ENCODE measurements at regions not wholly inside any gene's neighbourhood (a gene's known extent, or its start where the extent isn't known, plus 50 kb on each side); places are given as distances from the start of the nearest gene placed in this dataset.

- H3K4me3 ChIP-seq (ENCODE audit: low read depth, low read length) = no peak overlapping the region
- no peak for DNase-seq (ENCODE audit: low read depth)
- TF ChIP-seq, protein P1, sequence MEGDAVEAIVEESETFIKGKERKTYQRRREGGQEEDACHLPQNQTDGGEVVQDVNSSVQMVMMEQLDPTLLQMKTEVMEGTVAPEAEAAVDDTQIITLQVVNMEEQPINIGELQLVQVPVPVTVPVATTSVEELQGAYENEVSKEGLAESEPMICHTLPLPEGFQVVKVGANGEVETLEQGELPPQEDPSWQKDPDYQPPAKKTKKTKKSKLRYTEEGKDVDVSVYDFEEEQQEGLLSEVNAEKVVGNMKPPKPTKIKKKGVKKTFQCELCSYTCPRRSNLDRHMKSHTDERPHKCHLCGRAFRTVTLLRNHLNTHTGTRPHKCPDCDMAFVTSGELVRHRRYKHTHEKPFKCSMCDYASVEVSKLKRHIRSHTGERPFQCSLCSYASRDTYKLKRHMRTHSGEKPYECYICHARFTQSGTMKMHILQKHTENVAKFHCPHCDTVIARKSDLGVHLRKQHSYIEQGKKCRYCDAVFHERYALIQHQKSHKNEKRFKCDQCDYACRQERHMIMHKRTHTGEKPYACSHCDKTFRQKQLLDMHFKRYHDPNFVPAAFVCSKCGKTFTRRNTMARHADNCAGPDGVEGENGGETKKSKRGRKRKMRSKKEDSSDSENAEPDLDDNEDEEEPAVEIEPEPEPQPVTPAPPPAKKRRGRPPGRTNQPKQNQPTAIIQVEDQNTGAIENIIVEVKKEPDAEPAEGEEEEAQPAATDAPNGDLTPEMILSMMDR (IDR thresholded peaks at IDR 0.05; ENCODE audit: insufficient read depth, low read depth, low read length) = no peak
Observed at GRCh38 chr14:38838979-38839323, 264.1 kb downstream of the SEC23A start.

DNA sequence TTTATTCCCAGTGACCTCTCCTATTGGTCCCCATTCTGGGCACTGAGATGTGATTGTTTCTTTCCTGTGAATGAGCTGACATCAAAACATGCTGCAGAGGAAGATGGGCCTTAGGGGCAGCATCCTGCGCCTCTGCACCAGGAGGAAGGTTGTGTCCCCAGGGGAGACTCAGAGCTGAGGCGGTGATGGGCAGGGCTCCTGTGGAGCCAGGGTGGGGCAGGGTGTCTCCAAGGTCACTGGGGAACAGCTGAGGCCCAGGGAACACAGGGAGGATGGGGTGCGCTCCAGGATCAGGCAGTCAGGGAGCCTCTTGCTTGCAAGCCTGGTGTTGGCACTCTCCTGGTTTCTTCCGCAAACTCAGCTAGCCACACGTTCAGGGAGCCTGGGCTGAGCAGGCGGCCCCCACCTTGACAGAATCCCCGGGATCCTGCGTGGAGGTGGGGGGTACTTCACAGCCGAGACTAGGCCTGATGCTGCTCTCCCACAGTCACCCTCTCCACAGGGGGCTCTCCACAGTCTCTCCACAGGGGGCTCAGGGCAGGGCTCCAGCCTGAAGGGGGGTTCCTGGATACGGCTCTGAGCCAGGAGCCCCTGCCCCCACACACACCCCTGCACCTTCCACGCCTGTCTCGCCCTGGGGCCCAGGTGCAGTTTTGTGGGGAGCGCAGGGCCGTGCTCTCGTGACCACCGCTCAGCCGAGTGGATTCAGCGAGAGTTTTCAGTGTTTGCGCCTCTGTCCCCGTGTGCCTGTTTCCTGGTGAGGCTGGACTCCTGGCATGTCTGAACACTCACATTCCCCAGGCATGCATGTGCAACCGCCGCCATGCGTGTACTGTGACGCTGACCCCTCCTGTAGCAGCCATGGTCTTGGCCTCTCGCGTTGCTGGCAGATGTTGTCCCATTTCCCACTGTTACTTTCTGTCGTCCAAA, 264.7 kb downstream of the SEC23A start:
- no peak for DNase-seq (ENCODE audit: low read depth)
- TF ChIP-seq, protein P1 (IDR thresholded peaks at IDR 0.05; ENCODE audit: insufficient read depth, low read depth, low read length) = no peak
- no peak overlapping the region for H3K4me3 ChIP-seq (ENCODE audit: low read depth, low read length)

DNA sequence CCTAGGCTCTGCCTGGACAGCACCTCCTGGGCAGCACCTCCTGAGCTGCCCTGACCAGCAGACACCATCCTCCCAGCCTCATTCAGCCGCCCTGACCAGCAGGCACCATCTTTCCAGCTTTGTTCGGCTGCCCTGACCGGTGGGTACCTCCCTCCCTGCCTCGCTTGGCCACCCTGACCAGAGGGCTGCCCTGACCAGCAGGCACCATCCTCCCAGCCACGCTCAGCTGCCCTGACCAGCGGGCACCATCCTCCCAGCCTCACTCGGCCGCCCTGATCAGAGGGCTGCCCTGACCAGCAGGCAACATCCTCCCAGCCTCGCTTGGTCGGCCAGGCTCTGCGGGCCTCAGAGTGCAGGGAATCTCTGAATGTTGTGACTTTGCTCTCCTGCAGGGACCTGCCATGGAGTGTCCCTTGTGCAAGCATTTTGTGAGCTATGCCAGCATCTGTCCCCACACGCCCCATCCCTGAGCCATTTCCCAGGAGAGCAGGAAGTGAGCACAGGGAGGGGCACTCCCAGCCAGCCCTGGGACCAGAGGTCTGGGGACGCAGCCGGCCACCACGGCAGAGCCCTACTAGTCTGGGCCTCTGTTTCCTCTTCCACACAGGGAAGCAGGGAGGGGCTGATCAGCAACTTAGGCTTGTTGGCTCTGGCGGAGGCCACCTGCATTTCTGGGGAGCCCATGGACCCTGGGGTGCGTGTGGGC, 265.5 kb downstream of the SEC23A start:
- TF ChIP-seq, protein P1 (IDR thresholded peaks at IDR 0.05; ENCODE audit: insufficient read depth, low read depth, low read length) = no peak

DNA sequence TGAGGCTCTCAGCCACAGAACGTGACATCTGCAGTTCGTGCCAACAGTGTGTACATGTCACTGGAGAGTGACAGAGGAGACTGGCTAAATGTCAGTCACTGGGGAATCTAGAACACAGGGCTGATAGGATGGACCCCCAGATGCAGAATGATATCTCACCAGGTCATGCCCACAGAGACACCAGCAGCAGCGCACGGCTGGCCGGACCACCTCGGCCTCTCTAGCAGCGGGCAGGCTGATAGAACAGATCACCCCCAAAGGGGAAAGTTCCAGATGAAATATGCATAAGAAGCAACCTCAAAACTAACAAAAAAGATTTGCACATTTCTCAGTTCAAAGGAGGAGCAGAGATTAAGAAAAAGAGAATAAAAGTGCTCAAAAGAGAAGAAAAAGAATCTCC, 266.5 kb downstream of the SEC23A start:
- DNase-seq (ENCODE audit: low read depth) = no peak
- TF ChIP-seq, protein P1 (IDR thresholded peaks at IDR 0.05; ENCODE audit: insufficient read depth, low read depth, low read length) = no peak
- H3K4me3 ChIP-seq (ENCODE audit: low read depth, low read length) = no peak overlapping the region

More for the DNA sequence above, 265.5 kb downstream of the SEC23A start:
- H3K4me3 ChIP-seq (ENCODE audit: low read depth, low read length) = no peak overlapping the region
- DNase-seq (ENCODE audit: low read depth) = no peak

GRCh38 chr14:38835874-38836273, 267.2 kb downstream of the SEC23A start:
- TF ChIP-seq, protein P1 (IDR thresholded peaks at IDR 0.05; ENCODE audit: insufficient read depth, low read depth, low read length) = no peak
- no peak overlapping the region for H3K4me3 ChIP-seq (ENCODE audit: low read depth, low read length)
- DNase-seq (ENCODE audit: low read depth) = no peak

DNA sequence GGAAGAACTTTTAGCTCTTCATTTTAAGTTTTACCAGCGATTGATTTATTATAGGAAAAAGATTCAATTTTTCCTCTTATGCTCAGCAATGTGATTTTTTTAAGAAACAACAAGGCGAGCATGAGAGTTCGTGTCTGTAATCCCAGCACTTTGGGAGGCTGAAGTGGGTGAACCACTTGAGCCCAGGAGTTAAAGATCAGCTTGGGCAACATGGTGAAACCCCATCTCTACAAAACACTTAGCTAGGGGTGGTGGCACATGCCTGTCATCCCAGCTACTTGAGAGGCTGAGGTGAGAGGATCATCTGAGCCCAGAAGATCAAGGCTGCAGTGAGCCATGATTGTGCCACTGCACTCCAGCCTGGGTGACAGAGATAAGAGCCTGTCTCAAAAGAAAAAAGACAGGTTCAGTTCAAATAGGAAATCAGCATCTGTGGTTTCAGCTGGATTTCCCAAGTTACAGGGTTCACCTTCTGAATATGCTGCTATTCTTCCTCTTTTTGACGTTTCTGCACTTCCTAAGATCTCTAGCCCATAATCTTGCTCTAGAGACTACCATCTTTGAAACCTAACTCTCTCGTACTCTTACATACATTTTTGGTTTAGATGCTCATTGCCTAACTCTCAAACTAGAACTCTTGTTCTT, 274.7 kb downstream of the SEC23A start:
- H3K4me3 ChIP-seq (ENCODE audit: low read depth, low read length) = no peak overlapping the region
- no peak for DNase-seq (ENCODE audit: low read depth)
- TF ChIP-seq, protein P1 (IDR thresholded peaks at IDR 0.05; ENCODE audit: insufficient read depth, low read depth, low read length) = no peak
